GM23248 (cell line): ENCODE measurements at regions not wholly inside any gene's neighbourhood (a gene's known extent, or its start where the extent isn't known, plus 50 kb on each side); places are given as distances from the start of the nearest gene placed in this dataset.

Source experiments
- DNase-seq: peaks from one replicate; pipeline ENCODE4 v3.0.0-alpha.2; 2015
- H2AFZ ChIP-seq: fragments of 200-600 bp; sonication (generic); 2 replicates; pipeline ENCODE4 v1.6.1; 2016; ENCODE audit warnings: antibody characterized with exemption
- H3F3A ChIP-seq: fragments of 200-600 bp; sonication (generic); 2 replicates; pipeline ENCODE4 v1.6.1; 2016; ENCODE audit warnings: mild to moderate bottlenecking, antibody characterized with exemption, mixed run types; ENCODE audit not compliant: insufficient read depth
- H3K27ac ChIP-seq: fragments of 200-600 bp; sonication (generic); 2 replicates; pipeline ENCODE4 v1.5.1; 2016; ENCODE audit warnings: mild to moderate bottlenecking
- H3K27me3 ChIP-seq: fragments of 200-600 bp; sonication (generic); replicated peaks from 2 replicates; pipeline ENCODE4 v1.6.1; 2016; ENCODE audit warnings: mild to moderate bottlenecking; ENCODE audit not compliant: insufficient read depth
- H3K36me3 ChIP-seq: fragments of 200-600 bp; sonication (generic); 2 replicates; pipeline ENCODE4 v1.6.1; 2016; ENCODE audit warnings: low read depth, mild to moderate bottlenecking
- H3K4me1 ChIP-seq: fragments of 200-600 bp; sonication (generic); 2 replicates; pipeline ENCODE4 v1.6.1; 2016; ENCODE audit warnings: mild to moderate bottlenecking; ENCODE audit not compliant: insufficient read depth
- H3K4me2 ChIP-seq: fragments of 200-600 bp; sonication (generic); one replicate; pipeline ENCODE4 v1.6.1; 2016; ENCODE audit warnings: mild to moderate bottlenecking; ENCODE audit not compliant: unreplicated experiment
- H3K4me3 ChIP-seq: fragments of 200-600 bp; sonication (generic); 2 replicates; pipeline ENCODE4 v1.5.1; 2016; ENCODE audit warnings: mild to moderate bottlenecking
- H3K79me2 ChIP-seq: fragments of 200-600 bp; sonication (generic); 2 replicates; pipeline ENCODE4 v1.6.1; 2016; ENCODE audit warnings: mild to moderate bottlenecking; ENCODE audit not compliant: insufficient read depth
- H3K9ac ChIP-seq: fragments of 200-600 bp; sonication (generic); 2 replicates; pipeline ENCODE4 v1.6.1; 2016; ENCODE audit warnings: mild to moderate bottlenecking
- H3K9me2 ChIP-seq: fragments of 200-600 bp; sonication (generic); 2 replicates; pipeline ENCODE4 v1.6.1; 2016; ENCODE audit warnings: mixed run types, mild to moderate bottlenecking, moderate library complexity; ENCODE audit not compliant: insufficient read depth
- H3K9me3 ChIP-seq: fragments of 200-600 bp; sonication (generic); one replicate; pipeline ENCODE4 v1.6.1; 2017; ENCODE audit warnings: low read depth
- H4K20me1 ChIP-seq: fragments of 200-600 bp; sonication (generic); 2 replicates; pipeline ENCODE4 v1.6.0; 2016; ENCODE audit not compliant: insufficient read depth
- EZH2 ChIP-seq: fragments of 200-600 bp; sonication (generic); IDR thresholded peaks from 2 replicates; pipeline ENCODE4 v1.6.1; 2018; ENCODE audit warnings: antibody characterized with exemption, mild to moderate bottlenecking; ENCODE audit not compliant: insufficient read depth, poor library complexity, severe bottlenecking
- EZH2phosphoT487 ChIP-seq: fragments of 200-600 bp; sonication (generic); IDR thresholded peaks from 2 replicates; pipeline ENCODE4 v1.6.1; 2018; ENCODE audit warnings: antibody characterized with exemption, moderate library complexity, mild to moderate bottlenecking, low read depth; ENCODE audit not compliant: insufficient read depth
- WGBS, 2 experiments: methylation state at CpG; one replicate each; pipeline ENCODE4 v1.1.6; 2015 to 2017; ENCODE audit warnings: low lambda C conversion rate in 2 of 2, low coverage in 1 of 2; ENCODE audit errors: missing lambda C conversion rate in 2 of 2; 5-methylcytosine and 5-hydroxymethylcytosine counted together
- in situ Hi-C: fragments of 300-500 bp; cut with MboI; formaldehyde crosslinking; loops from 2 replicates; pipeline ENCODE4 v1.15.0; 2020

DNA sequence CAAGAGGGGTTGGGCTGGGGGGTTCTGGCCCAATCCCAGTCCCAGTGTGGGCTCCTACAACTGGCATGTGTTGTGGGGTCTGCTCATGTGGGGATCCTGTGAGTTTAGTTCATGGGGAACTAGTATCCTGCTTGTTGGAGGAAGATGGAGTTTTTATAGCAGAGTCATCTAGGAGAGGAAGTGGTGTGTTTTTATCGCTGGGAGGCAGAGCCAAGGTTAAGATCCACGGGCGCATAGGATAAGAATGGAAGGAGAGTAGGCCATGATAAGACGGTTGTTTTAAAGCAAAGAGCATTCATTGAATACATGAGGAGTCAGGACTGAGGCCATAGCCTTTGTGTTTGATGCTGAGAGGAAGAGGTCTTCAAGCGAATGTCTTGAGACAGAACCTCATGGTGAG is 211.6 kb upstream of the COBL start:
- Histone ChIP-seq H3K4me2 (no peak overlapping the region), H3K9me2 (no peaks in the 10 kb centered on the region), H2AFZ (no peak overlapping the region), H3F3A (no peaks in the 10 kb centered on the region), H3K79me2 (no peaks in the 10 kb centered on the region), H3K9ac (no peak overlapping the region), H3K4me3 (no peak overlapping the region), H3K36me3 (no peaks in the 10 kb centered on the region), H3K27me3 (no peaks in the 10 kb centered on the region), H3K27ac (no peak overlapping the region), H3K4me1 (no peaks in the 10 kb centered on the region), H4K20me1 (no peaks in the 10 kb centered on the region), H3K9me3 (no peaks in the 10 kb centered on the region)
- in situ Hi-C loops = no loop called here
- 41 to 43% methylated on average over 4 to 5 of the region's 5 CpGs for WGBS, 2 experiments
- no peak for TF ChIP-seq EZH2phosphoT487
- DNase-seq = no peak

DNA sequence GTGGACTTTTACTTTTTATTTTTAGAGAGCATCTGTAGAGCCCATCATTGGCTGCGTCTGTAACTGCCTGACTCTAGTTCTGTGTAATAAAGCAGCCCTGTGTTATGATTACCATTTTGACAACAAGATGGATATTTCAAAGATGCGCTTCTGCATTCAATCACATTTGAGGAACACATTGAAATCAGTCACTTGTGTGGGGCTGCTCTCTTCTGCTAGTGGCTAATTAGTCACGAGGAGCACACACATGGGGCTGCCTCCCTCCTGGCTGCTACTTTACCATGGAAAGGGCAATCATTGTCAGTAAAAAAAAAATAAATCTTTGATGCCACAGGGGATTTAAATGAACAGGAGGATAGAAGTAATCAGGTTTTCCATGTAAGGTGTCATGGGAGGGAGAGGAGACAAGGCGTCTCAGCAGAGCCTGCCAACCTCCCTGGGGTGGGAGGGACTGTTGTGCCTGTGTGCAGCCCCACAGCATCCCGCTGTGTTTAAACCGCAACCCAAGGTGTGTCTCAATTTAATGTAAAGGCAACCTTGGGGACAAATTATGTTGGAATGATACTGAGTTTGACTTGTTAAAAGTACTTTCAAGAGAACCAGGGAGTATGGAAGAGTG is 205.2 kb upstream of the COBL start:
- no peak overlapping the region for H2AFZ ChIP-seq
- H3K9ac ChIP-seq = no peak overlapping the region
- H3K4me1 ChIP-seq = no peaks in the 10 kb centered on the region
- DNase-seq = no peak
- no peak overlapping the region for H3K27ac ChIP-seq
- no peak overlapping the region for H3K4me2 ChIP-seq
- in situ Hi-C loops = no loop called here
- no peaks in the 10 kb centered on the region for H3K36me3 ChIP-seq
- no peak overlapping the region for H3K4me3 ChIP-seq
- H4K20me1 ChIP-seq = no peaks in the 10 kb centered on the region
- no peaks in the 10 kb centered on the region for H3F3A ChIP-seq
- H3K9me2 ChIP-seq = no peaks in the 10 kb centered on the region
- WGBS, 2 experiments = 16 to 19% methylated on average over 6 of the region's 6 CpGs
- H3K9me3 ChIP-seq = no peaks in the 10 kb centered on the region
- no peaks in the 10 kb centered on the region for H3K27me3 ChIP-seq
- H3K79me2 ChIP-seq = no peaks in the 10 kb centered on the region
- TF ChIP-seq EZH2phosphoT487 (no peak), EZH2 (no peak)

- H3K9ac ChIP-seq = no peak overlapping the region
- H3K27ac ChIP-seq = no peak overlapping the region
- no peaks in the 10 kb centered on the region for H3K79me2 ChIP-seq
- no peak for DNase-seq
- no peaks in the 10 kb centered on the region for H3K9me3 ChIP-seq
- no peak overlapping the region for H3K4me2 ChIP-seq
- 6 to 8% methylated on average over 6 of the region's 6 CpGs for WGBS, 2 experiments
- no peaks in the 10 kb centered on the region for H3K27me3 ChIP-seq
- no peaks in the 10 kb centered on the region for H3K36me3 ChIP-seq
- H2AFZ ChIP-seq = no peak overlapping the region
- in situ Hi-C loops = no loop called here
- no peak overlapping the region for H3K4me3 ChIP-seq
- H3K9me2 ChIP-seq = no peaks in the 10 kb centered on the region
- no peaks in the 10 kb centered on the region for H4K20me1 ChIP-seq
- TF ChIP-seq EZH2phosphoT487 (no peak), EZH2 (no peak)
- no peaks in the 10 kb centered on the region for H3K4me1 ChIP-seq
- H3F3A ChIP-seq = no peaks in the 10 kb centered on the region
Measured at GRCh38 chr7:51521054-51521453, 204.4 kb upstream of the COBL start.

GRCh38 chr7:51518646-51519045 is 202.0 kb upstream of the COBL start:
- no peaks in the 10 kb centered on the region for H3K27me3 ChIP-seq
- no peak overlapping the region for H2AFZ ChIP-seq
- WGBS, 2 experiments = 12 to 17% methylated on average over 4 of the region's 4 CpGs
- no peaks in the 10 kb centered on the region for H3K4me1 ChIP-seq
- no peaks in the 10 kb centered on the region for H3K9me2 ChIP-seq
- no peak for TF ChIP-seq EZH2
- no peak for TF ChIP-seq EZH2phosphoT487
- H3K27ac ChIP-seq = no peak overlapping the region
- no peaks in the 10 kb centered on the region for H4K20me1 ChIP-seq
- DNase-seq = no peak
- in situ Hi-C loops = no loop called here
- H3K9me3 ChIP-seq = no peaks in the 10 kb centered on the region
- no peak overlapping the region for H3K4me2 ChIP-seq
- H3K4me3 ChIP-seq = no peak overlapping the region
- no peaks in the 10 kb centered on the region for H3K36me3 ChIP-seq
- no peaks in the 10 kb centered on the region for H3K79me2 ChIP-seq
- no peak overlapping the region for H3K9ac ChIP-seq
- no peaks in the 10 kb centered on the region for H3F3A ChIP-seq

DNA sequence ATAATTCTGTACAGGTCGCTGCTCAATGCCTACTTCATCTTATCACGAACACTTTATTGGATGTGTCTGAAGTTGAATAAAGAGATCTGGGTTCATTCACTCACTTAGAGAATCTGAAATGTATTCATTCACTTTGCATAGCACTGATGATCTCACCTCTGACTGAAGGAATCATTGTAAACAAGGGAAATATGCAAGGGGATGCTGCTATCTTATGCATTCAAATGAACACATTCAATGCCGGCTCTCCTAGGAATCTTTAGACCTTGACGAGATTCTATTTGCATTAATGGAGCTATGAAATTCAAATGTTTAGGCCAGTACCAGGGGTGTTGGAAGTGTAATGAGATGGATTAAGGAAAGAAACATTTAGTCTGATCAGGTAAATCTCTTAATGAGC is 200.6 kb upstream of the COBL start:
- Histone ChIP-seq H3K4me3 (no peak overlapping the region), H4K20me1 (no peaks in the 10 kb centered on the region), H3K36me3 (no peaks in the 10 kb centered on the region), H3K4me2 (no peak overlapping the region), H3K9me3 (no peaks in the 10 kb centered on the region), H3K79me2 (no peaks in the 10 kb centered on the region), H3K27ac (no peak overlapping the region), H2AFZ (no peak overlapping the region), H3F3A (no peaks in the 10 kb centered on the region), H3K9me2 (no peaks in the 10 kb centered on the region), H3K9ac (no peak overlapping the region), H3K27me3 (no peaks in the 10 kb centered on the region), H3K4me1 (no peaks in the 10 kb centered on the region)
- in situ Hi-C loops = no loop called here
- WGBS, 2 experiments = 8 to 10% methylated on average over 4 of the region's 4 CpGs
- DNase-seq = no peak
- TF ChIP-seq EZH2phosphoT487 = no peak
- no peak for TF ChIP-seq EZH2
